Loucy (cell line): ENCODE measurements at regions not wholly inside any gene's neighbourhood (a gene's known extent, or its start where the extent isn't known, plus 50 kb on each side); places are given as distances from the start of the nearest gene placed in this dataset.

Experiments used
- EZH2phosphoT487 ChIP-seq: fragments of 200-600 bp; IDR thresholded peaks from 2 replicates; pipeline ENCODE4 v1.6.1; 2018; ENCODE audit warnings: antibody characterized with exemption, mild to moderate bottlenecking, moderate library complexity, borderline replicate concordance
- TF ChIP-seq, protein P1 (sequence below): fragments of 200-600 bp; sonication (generic); conservative IDR thresholded peaks from 2 replicates; pipeline ENCODE4 v1.5.1; 2014; ENCODE audit warnings: mild to moderate bottlenecking, antibody characterized with exemption, low read length

DNA sequence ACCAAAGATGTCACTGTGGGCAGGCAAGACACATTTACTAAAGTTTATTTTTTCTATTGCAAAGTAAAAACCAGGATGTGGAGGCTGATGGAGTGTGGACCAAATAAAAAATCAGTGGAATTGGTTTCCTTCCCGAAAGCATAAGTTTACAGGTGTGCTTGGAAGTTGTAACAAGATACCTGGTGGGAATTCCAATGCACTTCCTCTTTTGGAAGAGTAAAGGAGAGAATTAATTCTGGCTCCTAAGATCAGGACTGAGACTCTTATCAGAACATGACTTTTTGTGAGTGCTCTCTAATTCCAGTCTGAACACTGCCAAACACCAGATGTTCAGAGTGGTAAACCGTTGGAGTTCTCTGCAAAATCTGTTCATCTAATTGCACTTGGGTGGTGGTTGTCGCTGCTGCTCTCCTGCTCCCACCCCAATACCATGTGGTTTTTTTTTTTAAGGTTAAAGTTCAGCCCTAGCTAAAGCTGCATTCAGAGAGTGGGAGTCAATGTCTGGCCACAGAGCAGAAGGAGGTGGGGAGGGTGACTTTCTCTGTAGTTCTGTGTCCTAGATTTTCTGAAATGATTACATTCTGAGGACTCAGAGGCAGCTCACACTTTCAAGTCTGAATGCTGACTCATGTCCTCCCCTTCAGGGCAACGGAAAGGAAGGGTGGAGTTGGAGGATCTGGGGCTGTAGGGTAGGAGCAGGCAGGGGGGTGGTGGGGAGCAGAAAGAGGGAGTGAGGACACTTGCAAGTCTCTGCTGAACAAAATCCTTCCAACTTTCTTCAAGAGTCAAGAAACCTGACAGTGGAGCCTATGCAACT, 275.8 kb upstream of the PRDM1 start:
- TF ChIP-seq, protein P1, sequence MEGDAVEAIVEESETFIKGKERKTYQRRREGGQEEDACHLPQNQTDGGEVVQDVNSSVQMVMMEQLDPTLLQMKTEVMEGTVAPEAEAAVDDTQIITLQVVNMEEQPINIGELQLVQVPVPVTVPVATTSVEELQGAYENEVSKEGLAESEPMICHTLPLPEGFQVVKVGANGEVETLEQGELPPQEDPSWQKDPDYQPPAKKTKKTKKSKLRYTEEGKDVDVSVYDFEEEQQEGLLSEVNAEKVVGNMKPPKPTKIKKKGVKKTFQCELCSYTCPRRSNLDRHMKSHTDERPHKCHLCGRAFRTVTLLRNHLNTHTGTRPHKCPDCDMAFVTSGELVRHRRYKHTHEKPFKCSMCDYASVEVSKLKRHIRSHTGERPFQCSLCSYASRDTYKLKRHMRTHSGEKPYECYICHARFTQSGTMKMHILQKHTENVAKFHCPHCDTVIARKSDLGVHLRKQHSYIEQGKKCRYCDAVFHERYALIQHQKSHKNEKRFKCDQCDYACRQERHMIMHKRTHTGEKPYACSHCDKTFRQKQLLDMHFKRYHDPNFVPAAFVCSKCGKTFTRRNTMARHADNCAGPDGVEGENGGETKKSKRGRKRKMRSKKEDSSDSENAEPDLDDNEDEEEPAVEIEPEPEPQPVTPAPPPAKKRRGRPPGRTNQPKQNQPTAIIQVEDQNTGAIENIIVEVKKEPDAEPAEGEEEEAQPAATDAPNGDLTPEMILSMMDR: no peak
- no peak for TF ChIP-seq EZH2phosphoT487
